HCT116 (cell line): ENCODE measurements at regions not wholly inside any gene's neighbourhood (a gene's known extent, or its start where the extent isn't known, plus 50 kb on each side); places are given as distances from the start of the nearest gene placed in this dataset.
A peak's percentile ranks its signal among the peaks of the same experiment; 100 is the strongest.

Source experiments
- ATAC-seq: fragments of 200-7000 bp; cut with Tn5 transposase; 2 replicates; pipeline ENCODE4 v1.9.1; 2020; ENCODE audit warnings: mild to moderate bottlenecking, moderate library complexity
- BruUV-seq: library from RNA; stranded (reverse); fragments of 400-500 nt; replicated peaks from 2 replicates; lab custom pipeline; 2021; lab: Mats Ljungman, UMichigan
- CTCF ChIA-PET: fragments of 300-600 bp; sonication (Branson Sonifier 250); formaldehyde crosslinking; loops from one replicate; lab custom pipeline; 2021; ENCODE audit warnings: antibody characterized with exemption; lab: Charles Lee
- POLR2A ChIA-PET: fragments of 300-600, 350-600 bp; sonication (Branson Sonifier 250); formaldehyde crosslinking; loops from one replicate; lab custom pipeline; 2021; ENCODE audit warnings: antibody characterized with exemption; lab: Charles Lee
- RAD21 ChIA-PET, 2 experiments: fragments of 300-600 bp; sonication (Branson Sonifier 250); formaldehyde crosslinking; loops; one replicate each; lab custom pipeline; 2023; ENCODE audit warnings: low total read pairs in 2 of 2; ENCODE audit not compliant: uncharacterized antibody in 2 of 2, unreplicated experiment in 2 of 2, low non-redundant PET in 1 of 2; lab: Charles Lee
- DNase-seq: peaks from one replicate; pipeline ENCODE4 v3.0.0-alpha.2; 2010; ENCODE audit warnings: low read depth, low spot score
- H2AFZ ChIP-seq: fragments of 200-600 bp; shearing (Covaris generic), sonication (generic); 2 replicates; pipeline ENCODE4 v1.6.1; 2017; ENCODE audit warnings: low read depth, mixed run types, mixed read lengths, antibody characterized with exemption, low read length; ENCODE audit not compliant: poor library complexity, severe bottlenecking
- H3K27ac ChIP-seq: 2 replicates; pipeline ENCODE4 v1.5.1; 2012; ENCODE audit warnings: low read depth, low read length
- H3K27me3 ChIP-seq: fragments of 200-600 bp; sonication (generic); 2 replicates; pipeline ENCODE4 v1.6.1; 2016; ENCODE audit warnings: mixed run types, low read length, mixed read lengths; ENCODE audit not compliant: insufficient read depth
- H3K36me3 ChIP-seq, 2 experiments: fragments of 200-500 bp in 1 of 2; fragments of 200-600 bp in 1 of 2; sonication (Bioruptor generic) in 1 of 2; sonication (generic) in 1 of 2; 2 replicates each; pipeline versions ENCODE4 v1.5.1 to v1.6.1; 2014 to 2016; ENCODE audit warnings: low read length in 2 of 2, inconsistent platforms in 1 of 2, mixed read lengths in 1 of 2, mixed run types in 1 of 2; ENCODE audit not compliant: insufficient read depth in 2 of 2, control insufficient read depth in 1 of 2
- H3K4me1 ChIP-seq, 2 experiments: fragments of 200-600 bp in 1 of 2; sonication (generic) in 1 of 2; 2 replicates each; pipeline versions ENCODE4 v1.5.1 to v1.6.1; 2012 to 2017; ENCODE audit warnings: low read length in 2 of 2, inconsistent platforms in 1 of 2, mild to moderate bottlenecking in 1 of 2, mixed read lengths in 1 of 2, mixed run types in 1 of 2, moderate library complexity in 1 of 2; ENCODE audit not compliant: insufficient read depth in 2 of 2, control insufficient read depth in 1 of 2
- H3K4me2 ChIP-seq: fragments of 200-600 bp; sonication (generic); 2 replicates; pipeline ENCODE4 v1.6.1; 2017; ENCODE audit warnings: mixed run types, low read length, mixed read lengths
- H3K4me3 ChIP-seq, 2 experiments: fragments of 200-600 bp in 1 of 2; sonication (generic) in 1 of 2; replicated peaks in 1 of 2; 2 replicates each; pipeline ENCODE4 v1.5.1; 2011 to 2016; ENCODE audit warnings: low read length in 2 of 2, control low read depth in 1 of 2, low read depth in 1 of 2, mild to moderate bottlenecking in 1 of 2, mixed read lengths in 1 of 2, mixed run types in 1 of 2
- H3K79me2 ChIP-seq: fragments of 200-600 bp; sonication (generic); 2 replicates; pipeline ENCODE4 v1.6.1; 2017; ENCODE audit warnings: mild to moderate bottlenecking, mixed run types, low read length, moderate library complexity, mixed read lengths; ENCODE audit not compliant: insufficient read depth
- H3K9ac ChIP-seq: fragments of 200-600 bp; sonication (generic); 2 replicates; pipeline ENCODE4 v1.6.1; 2016; ENCODE audit warnings: low read length, mixed read lengths
- H3K9me2 ChIP-seq: fragments of 200-600 bp; sonication (generic), shearing (Covaris generic); 2 replicates; pipeline ENCODE4 v1.6.1; 2017; ENCODE audit warnings: mixed run types, mild to moderate bottlenecking, moderate library complexity; ENCODE audit not compliant: insufficient read depth
- H3K9me3 ChIP-seq, 2 experiments: fragments of 200-500 bp in 1 of 2; fragments of 200-600 bp in 1 of 2; sonication (Bioruptor generic) in 1 of 2; sonication (generic) in 1 of 2; 2 replicates each; pipeline ENCODE4 v1.6.1; 2014 to 2017; ENCODE audit warnings: low read length in 2 of 2, mixed read lengths in 2 of 2, inconsistent platforms in 1 of 2, low read depth in 1 of 2, mild to moderate bottlenecking in 1 of 2, mixed run types in 1 of 2, moderate library complexity in 1 of 2; ENCODE audit not compliant: control insufficient read depth in 1 of 2, insufficient read depth in 1 of 2
- H4K20me1 ChIP-seq: fragments of 200-600 bp; sonication (generic), shearing (Covaris generic); 2 replicates; pipeline ENCODE4 v1.6.1; 2017; ENCODE audit warnings: mixed run types, mild to moderate bottlenecking, moderate library complexity; ENCODE audit not compliant: insufficient read depth
- CBX3 ChIP-seq: IDR thresholded peaks from 2 replicates; pipeline ENCODE4 v1.6.1; 2012; ENCODE audit warnings: low read depth
- CEBPB ChIP-seq: IDR thresholded peaks from 2 replicates; pipeline ENCODE4 v1.6.1; 2012; ENCODE audit warnings: low read depth
- EGR1 ChIP-seq: IDR thresholded peaks from 2 replicates; pipeline ENCODE4 v1.6.1; 2012; ENCODE audit warnings: low read depth
- EZH2 ChIP-seq: fragments of 200-600 bp; sonication (generic); IDR thresholded peaks from 2 replicates; pipeline ENCODE4 v1.6.1; 2017; ENCODE audit warnings: antibody characterized with exemption, mixed run types
- FOSL1 ChIP-seq: IDR thresholded peaks from 2 replicates; pipeline ENCODE4 v1.6.1; 2012; ENCODE audit warnings: low read depth
- JUND ChIP-seq: IDR thresholded peaks from 2 replicates; pipeline ENCODE4 v1.6.1; 2012
- POLR2A ChIP-seq: IDR thresholded peaks from 2 replicates; pipeline ENCODE4 v1.7.0; 2011; ENCODE audit warnings: borderline replicate concordance; ENCODE audit not compliant: insufficient read depth, insufficient read length; ENCODE audit errors: extremely low read depth
- RAD21 ChIP-seq: IDR thresholded peaks from 2 replicates; pipeline ENCODE4 v1.6.1; 2012; ENCODE audit warnings: low read depth, mild to moderate bottlenecking
- SIN3A ChIP-seq: IDR thresholded peaks from 2 replicates; pipeline ENCODE4 v1.6.1; 2012; ENCODE audit warnings: low read depth
- SP1 ChIP-seq: IDR thresholded peaks from 2 replicates; pipeline ENCODE4 v1.6.1; 2012; ENCODE audit warnings: low read depth
- SRF ChIP-seq: IDR thresholded peaks from 2 replicates; pipeline ENCODE4 v1.6.1; 2012; ENCODE audit warnings: low read depth
- ZFX ChIP-seq: fragments of 450-650 bp; IDR thresholded peaks from 2 replicates; pipeline ENCODE4 v1.6.1; 2017
- ZNF274 ChIP-seq: fragments of 200-500 bp; sonication (Bioruptor generic); IDR thresholded peaks from 2 replicates; pipeline ENCODE4 v1.6.1; 2014; ENCODE audit warnings: mild to moderate bottlenecking, low read depth, low read length, inconsistent platforms
- intact Hi-C: fragments of 100-400 bp; cut with micrococcal nuclease; formaldehyde crosslinking; loops from 2 replicates; pipeline ENCODE4 v1.10.0; 2022
- TF ChIP-seq, protein P1 (sequence below), 3 experiments: fragments of 200-600 bp in 1 of 3; sonication (generic) in 1 of 3; IDR thresholded peaks in 2 of 3; conservative IDR thresholded peaks in 1 of 3; 2 replicates each; pipeline ENCODE4 v1.5.1; 2012 to 2017; ENCODE audit warnings: low read depth in 2 of 3, low read length in 2 of 3, antibody characterized with exemption in 1 of 3, borderline replicate concordance in 1 of 3, control low read depth in 1 of 3, mild to moderate bottlenecking in 1 of 3, mixed read lengths in 1 of 3, mixed run types in 1 of 3, moderate library complexity in 1 of 3; ENCODE audit not compliant: insufficient read depth in 1 of 3
- TF ChIP-seq, protein P2 (sequence below): IDR thresholded peaks from 2 replicates; pipeline ENCODE4 v1.6.1; 2012; ENCODE audit warnings: low read depth
- TF ChIP-seq, protein P3 (sequence below): IDR thresholded peaks from 2 replicates; pipeline ENCODE4 v1.6.1; 2012

DNA sequence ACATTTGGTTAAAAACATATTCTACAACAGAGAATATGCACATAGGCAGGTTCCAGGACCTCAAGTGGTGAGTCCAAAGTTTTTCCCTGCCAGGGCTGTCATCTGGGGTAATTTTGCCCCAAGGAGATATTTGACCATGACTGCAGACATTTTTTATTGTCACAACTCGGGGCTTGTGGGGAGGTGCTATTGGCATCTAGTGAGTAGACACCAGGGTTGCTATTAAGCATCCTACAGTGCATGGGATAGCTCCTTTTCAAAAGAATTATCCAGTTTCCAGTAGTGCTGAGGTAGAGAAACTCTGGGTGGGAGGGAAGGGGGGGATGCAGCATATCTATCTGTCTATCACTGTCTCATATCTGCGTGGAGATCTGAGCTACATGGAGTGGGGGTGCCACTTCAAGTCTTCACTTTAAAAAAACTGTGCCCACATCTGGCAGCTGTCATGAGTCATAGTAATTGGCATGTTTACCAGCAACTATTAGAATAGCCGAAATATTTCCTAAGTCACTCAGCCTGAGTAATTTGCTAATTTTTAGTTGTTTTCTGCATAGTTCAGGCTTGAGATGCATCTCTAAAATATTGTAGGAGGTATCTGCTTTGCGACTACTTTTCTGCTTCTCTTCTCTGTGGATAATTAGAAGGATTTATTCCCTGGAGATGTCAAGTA, 254.0 kb upstream of the RBMS1 start:
- Histone ChIP-seq H3K36me3 (no peaks in the 10 kb centered on the region), H3K9me2 (no peaks in the 10 kb centered on the region), H3K4me3 (no peak overlapping the region), H3K4me2 (peak overlapping the region; percentile 34; the same call in 1 of the 2 replicates), H3K27ac (no peak overlapping the region), H4K20me1 (no peaks in the 10 kb centered on the region), H3K9ac (no peak overlapping the region), H3K4me1 (peaks cover 11 to 21% of the 10 kb centered on the region in 2 experiments; a peak in 3 of 4 replicates), H2AFZ (no peak overlapping the region), H3K27me3 (no peaks in the 10 kb centered on the region), H3K9me3 (no peaks in the 10 kb centered on the region), H3K79me2 (no peaks in the 10 kb centered on the region)
- ATAC-seq: peak; percentile 30
- TF ChIP-seq FOSL1 (peak; percentile 34; the same call in 1 of the 2 replicates), POLR2A (no peak), SRF (no peak)
- CTCF ChIA-PET: no interaction called here
- intact Hi-C loops: no loop called here
- POLR2A ChIA-PET: no interaction called here
- no peak for DNase-seq
- no TSS peak for BruUV-seq
- RAD21 ChIA-PET: no interaction called here

DNA sequence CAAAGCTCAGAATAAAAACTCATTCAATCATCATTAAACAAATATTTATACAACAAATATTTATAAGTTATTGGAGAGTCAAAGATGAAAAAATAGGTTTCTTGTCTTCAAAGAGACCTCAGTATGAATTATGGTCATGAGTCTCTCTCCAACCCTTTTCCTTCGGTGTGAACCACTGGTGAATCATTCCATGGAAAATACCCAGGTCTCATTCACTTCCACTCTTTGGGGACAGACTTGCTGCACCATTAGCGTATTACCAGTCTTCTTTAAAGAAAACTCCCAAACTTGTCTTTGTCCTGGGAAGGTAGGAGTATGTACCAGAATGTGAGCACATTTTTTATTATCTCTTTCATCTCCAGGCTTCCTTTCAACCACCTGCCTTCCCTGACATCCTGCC, 257.4 kb upstream of the RBMS1 start:
- peaks cover 15 to 32% of the 10 kb centered on the region in 2 experiments; a peak in 3 of 4 replicates for H3K4me1 ChIP-seq
- no peaks in the 10 kb centered on the region for H3K9me2 ChIP-seq
- intact Hi-C loops: no loop called here
- DNase-seq: no peak
- no peak overlapping the region for H2AFZ ChIP-seq
- ATAC-seq: no peak
- no peaks in the 10 kb centered on the region for H4K20me1 ChIP-seq
- ChIA-PET RAD21 (no interaction called here), CTCF (no interaction called here), POLR2A (no interaction called here)
- H3K4me3 ChIP-seq: no peak overlapping the region
- no peaks in the 10 kb centered on the region for H3K27me3 ChIP-seq
- H3K36me3 ChIP-seq: no peaks in the 10 kb centered on the region
- no peaks in the 10 kb centered on the region for H3K79me2 ChIP-seq
- no peak overlapping the region for H3K9ac ChIP-seq
- no TSS peak for BruUV-seq
- H3K9me3 ChIP-seq: peaks cover 3 to 8% of the 10 kb centered on the region in 2 experiments; a peak in 2 of 4 replicates
- H3K4me2 ChIP-seq: no peak overlapping the region
- no peak overlapping the region for H3K27ac ChIP-seq
- TF ChIP-seq CBX3 (no peak), SP1 (no peak), ZFX (no peak), POLR2A (no peak), EGR1 (no peak), SRF (no peak), SIN3A (no peak), RAD21 (no peak), ZNF274 (no peak), EZH2 (no peak), FOSL1 (no peak), JUND (no peak), CEBPB (no peak)
- TF ChIP-seq, protein P1, sequence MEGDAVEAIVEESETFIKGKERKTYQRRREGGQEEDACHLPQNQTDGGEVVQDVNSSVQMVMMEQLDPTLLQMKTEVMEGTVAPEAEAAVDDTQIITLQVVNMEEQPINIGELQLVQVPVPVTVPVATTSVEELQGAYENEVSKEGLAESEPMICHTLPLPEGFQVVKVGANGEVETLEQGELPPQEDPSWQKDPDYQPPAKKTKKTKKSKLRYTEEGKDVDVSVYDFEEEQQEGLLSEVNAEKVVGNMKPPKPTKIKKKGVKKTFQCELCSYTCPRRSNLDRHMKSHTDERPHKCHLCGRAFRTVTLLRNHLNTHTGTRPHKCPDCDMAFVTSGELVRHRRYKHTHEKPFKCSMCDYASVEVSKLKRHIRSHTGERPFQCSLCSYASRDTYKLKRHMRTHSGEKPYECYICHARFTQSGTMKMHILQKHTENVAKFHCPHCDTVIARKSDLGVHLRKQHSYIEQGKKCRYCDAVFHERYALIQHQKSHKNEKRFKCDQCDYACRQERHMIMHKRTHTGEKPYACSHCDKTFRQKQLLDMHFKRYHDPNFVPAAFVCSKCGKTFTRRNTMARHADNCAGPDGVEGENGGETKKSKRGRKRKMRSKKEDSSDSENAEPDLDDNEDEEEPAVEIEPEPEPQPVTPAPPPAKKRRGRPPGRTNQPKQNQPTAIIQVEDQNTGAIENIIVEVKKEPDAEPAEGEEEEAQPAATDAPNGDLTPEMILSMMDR (IDR thresholded peaks at IDR 0.05 in 2 of 3, conservative IDR thresholded peaks at IDR 0.05 in 1 of 3; ENCODE audit: borderline replicate concordance in 1 of 3, insufficient read depth in 1 of 3, low read depth in 2 of 3, low read length in 2 of 3): no peak
- TF ChIP-seq, protein P2, sequence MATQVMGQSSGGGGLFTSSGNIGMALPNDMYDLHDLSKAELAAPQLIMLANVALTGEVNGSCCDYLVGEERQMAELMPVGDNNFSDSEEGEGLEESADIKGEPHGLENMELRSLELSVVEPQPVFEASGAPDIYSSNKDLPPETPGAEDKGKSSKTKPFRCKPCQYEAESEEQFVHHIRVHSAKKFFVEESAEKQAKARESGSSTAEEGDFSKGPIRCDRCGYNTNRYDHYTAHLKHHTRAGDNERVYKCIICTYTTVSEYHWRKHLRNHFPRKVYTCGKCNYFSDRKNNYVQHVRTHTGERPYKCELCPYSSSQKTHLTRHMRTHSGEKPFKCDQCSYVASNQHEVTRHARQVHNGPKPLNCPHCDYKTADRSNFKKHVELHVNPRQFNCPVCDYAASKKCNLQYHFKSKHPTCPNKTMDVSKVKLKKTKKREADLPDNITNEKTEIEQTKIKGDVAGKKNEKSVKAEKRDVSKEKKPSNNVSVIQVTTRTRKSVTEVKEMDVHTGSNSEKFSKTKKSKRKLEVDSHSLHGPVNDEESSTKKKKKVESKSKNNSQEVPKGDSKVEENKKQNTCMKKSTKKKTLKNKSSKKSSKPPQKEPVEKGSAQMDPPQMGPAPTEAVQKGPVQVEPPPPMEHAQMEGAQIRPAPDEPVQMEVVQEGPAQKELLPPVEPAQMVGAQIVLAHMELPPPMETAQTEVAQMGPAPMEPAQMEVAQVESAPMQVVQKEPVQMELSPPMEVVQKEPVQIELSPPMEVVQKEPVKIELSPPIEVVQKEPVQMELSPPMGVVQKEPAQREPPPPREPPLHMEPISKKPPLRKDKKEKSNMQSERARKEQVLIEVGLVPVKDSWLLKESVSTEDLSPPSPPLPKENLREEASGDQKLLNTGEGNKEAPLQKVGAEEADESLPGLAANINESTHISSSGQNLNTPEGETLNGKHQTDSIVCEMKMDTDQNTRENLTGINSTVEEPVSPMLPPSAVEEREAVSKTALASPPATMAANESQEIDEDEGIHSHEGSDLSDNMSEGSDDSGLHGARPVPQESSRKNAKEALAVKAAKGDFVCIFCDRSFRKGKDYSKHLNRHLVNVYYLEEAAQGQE: no peak
- TF ChIP-seq, protein P3, sequence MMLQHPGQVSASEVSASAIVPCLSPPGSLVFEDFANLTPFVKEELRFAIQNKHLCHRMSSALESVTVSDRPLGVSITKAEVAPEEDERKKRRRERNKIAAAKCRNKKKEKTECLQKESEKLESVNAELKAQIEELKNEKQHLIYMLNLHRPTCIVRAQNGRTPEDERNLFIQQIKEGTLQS: no peak
